ENCODE measurements at regions not wholly inside any gene's neighbourhood (a gene's known extent, or its start where the extent isn't known, plus 50 kb on each side); places are given as distances from the start of the nearest gene placed in this dataset.

DNA sequence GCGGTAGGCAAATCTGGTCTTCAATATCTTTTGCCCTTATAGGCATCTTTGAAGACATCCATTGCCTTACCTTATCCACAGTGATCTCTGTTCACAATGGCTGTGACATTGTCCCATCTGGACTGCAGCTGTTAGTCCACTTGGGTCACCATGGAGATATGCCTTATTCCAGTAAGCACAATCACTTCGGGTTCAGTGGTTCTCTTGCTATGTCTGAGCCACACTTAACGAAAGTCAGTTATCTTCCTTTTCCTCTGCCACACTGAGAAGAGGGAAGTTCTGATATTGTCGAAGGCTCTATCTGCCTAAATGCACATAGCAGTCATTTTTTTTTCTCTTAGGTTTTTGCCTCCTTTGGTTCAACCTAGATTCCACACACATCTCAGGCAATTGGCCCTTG is 119.0 kb upstream of the SATB1 start:
- H2AFZ ChIP-seq (ENCODE audit: low read length): no peak overlapping the region
- no peak overlapping the region for H2BK12ac ChIP-seq (ENCODE audit: low read length)
- H3K27ac ChIP-seq (replicated peaks; ENCODE audit: low read length): no peak overlapping the region
- H4K91ac ChIP-seq (ENCODE audit: low read depth, low read length, poor library complexity): no peak overlapping the region
- H3K14ac ChIP-seq (ENCODE audit: low read length): no peak overlapping the region
- no peaks in the 10 kb centered on the region for H3K79me1 ChIP-seq (ENCODE audit: low read depth, low read length)
- H3K4me2 ChIP-seq (ENCODE audit: insufficient read depth, low read length, poor library complexity, severe bottlenecking): no peak overlapping the region
- H3K4me3 ChIP-seq (ENCODE audit: low read length in 2 of 2): no peak overlapping the region
- H3K9ac ChIP-seq (ENCODE audit: low read depth, low read length, poor library complexity): no peak overlapping the region
- no peak overlapping the region for H2BK120ac ChIP-seq (ENCODE audit: low read depth, low read length)
- H2AK5ac ChIP-seq (ENCODE audit: low read depth, low read length): no peak overlapping the region
- H3K9me3 ChIP-seq (replicated peaks in 1 of 2; ENCODE audit: control insufficient read depth in 2 of 2, insufficient read depth in 1 of 2, low read depth in 1 of 2, low read length in 2 of 2): no peaks in the 10 kb centered on the region
- DNase-seq (ENCODE audit: low spot score): no peak
- H4K8ac ChIP-seq (ENCODE audit: low read depth, low read length): no peak overlapping the region
- no peak overlapping the region for H3K4ac ChIP-seq (ENCODE audit: low read length)
- H3K4me1 ChIP-seq (ENCODE audit: control insufficient read depth in 2 of 2, insufficient read depth in 1 of 2, low read depth in 1 of 2, low read length in 2 of 2): no peaks in the 10 kb centered on the region
- H3K27me3 ChIP-seq (ENCODE audit: control insufficient read depth in 3 of 3, insufficient read depth in 3 of 3, low read depth in 1 of 3, low read length in 3 of 3): no peaks in the 10 kb centered on the region
- no CpG with 5 or more reads among the region's 4 CpGs for WGBS, 2 donors (ENCODE audit: extremely low coverage in 2 of 2, insufficient read length in 2 of 2, insufficient replicate concordance in 1 of 2)
- H2BK15ac ChIP-seq (ENCODE audit: low read length): no peak overlapping the region
- H3K36me3 ChIP-seq (replicated peaks in 1 of 2; ENCODE audit: control insufficient read depth in 2 of 2, insufficient read depth in 2 of 2, low read length in 2 of 2): no peaks in the 10 kb centered on the region
- no peak overlapping the region for H2BK5ac ChIP-seq (ENCODE audit: low read length)
- no peak overlapping the region for H3K18ac ChIP-seq (ENCODE audit: low read length)
- H3K23ac ChIP-seq (ENCODE audit: low read depth, low read length, poor library complexity): no peak overlapping the region

DNA sequence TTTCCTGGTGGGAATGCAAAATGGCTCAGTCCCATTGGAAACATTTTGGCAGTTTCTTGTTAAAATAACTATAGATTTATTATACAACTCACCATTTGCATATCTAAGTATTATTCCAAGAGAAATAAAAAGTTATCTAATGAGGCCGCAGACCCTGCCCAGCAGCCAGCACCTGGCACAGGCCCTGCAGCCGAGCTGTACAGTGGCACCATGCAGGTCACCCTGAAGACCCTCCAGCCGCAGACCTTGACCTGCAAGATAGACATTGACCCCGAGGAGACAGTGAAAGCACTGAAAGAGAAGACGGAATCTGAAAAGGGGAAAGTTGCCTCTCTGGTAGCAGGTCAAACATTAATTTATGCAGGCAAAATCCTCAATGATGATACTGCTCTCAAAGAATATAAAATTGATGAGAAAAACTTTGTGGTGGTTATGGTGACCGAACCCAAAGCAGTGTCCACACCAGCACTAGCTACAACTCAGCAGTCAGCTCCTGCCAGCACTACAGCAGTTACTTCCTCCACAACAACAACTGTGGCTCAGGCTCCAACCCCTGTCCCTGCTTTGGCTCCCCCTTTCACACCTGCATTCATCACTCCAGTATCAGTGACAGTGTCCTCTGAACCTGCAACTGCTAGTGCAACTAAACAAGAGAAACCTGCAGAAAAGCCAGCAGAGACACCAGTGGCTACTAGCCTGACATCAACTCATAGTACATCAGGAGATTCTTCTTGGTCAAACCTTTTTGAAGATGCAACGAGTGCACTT is 113.5 kb upstream of the SATB1 start:
- H2BK12ac ChIP-seq (ENCODE audit: low read length): no peak overlapping the region
- H3K4me3 ChIP-seq (ENCODE audit: low read length in 2 of 2): no peak overlapping the region
- H3K27me3 ChIP-seq (ENCODE audit: control insufficient read depth in 3 of 3, insufficient read depth in 3 of 3, low read depth in 1 of 3, low read length in 3 of 3): no peaks in the 10 kb centered on the region
- H3K23ac ChIP-seq (ENCODE audit: low read depth, low read length, poor library complexity): no peak overlapping the region
- H3K79me1 ChIP-seq (ENCODE audit: low read depth, low read length): no peaks in the 10 kb centered on the region
- H2BK15ac ChIP-seq (ENCODE audit: low read length): no peak overlapping the region
- H2BK5ac ChIP-seq (ENCODE audit: low read length): no peak overlapping the region
- H3K14ac ChIP-seq (ENCODE audit: low read length): no peak overlapping the region
- no peak overlapping the region for H2AK5ac ChIP-seq (ENCODE audit: low read depth, low read length)
- H3K36me3 ChIP-seq (replicated peaks in 1 of 2; ENCODE audit: control insufficient read depth in 2 of 2, insufficient read depth in 2 of 2, low read length in 2 of 2): no peaks in the 10 kb centered on the region
- H4K91ac ChIP-seq (ENCODE audit: low read depth, low read length, poor library complexity): no peak overlapping the region
- no peak overlapping the region for H3K18ac ChIP-seq (ENCODE audit: low read length)
- no peak overlapping the region for H3K4ac ChIP-seq (ENCODE audit: low read length)
- WGBS, 2 donors (ENCODE audit: extremely low coverage in 2 of 2, insufficient read length in 2 of 2, insufficient replicate concordance in 1 of 2): no CpG with 5 or more reads among the region's 7 CpGs
- H3K4me2 ChIP-seq (ENCODE audit: insufficient read depth, low read length, poor library complexity, severe bottlenecking): no peak overlapping the region
- H3K4me1 ChIP-seq (ENCODE audit: control insufficient read depth in 2 of 2, insufficient read depth in 1 of 2, low read depth in 1 of 2, low read length in 2 of 2): no peaks in the 10 kb centered on the region
- no peak overlapping the region for H2BK120ac ChIP-seq (ENCODE audit: low read depth, low read length)
- no peak for DNase-seq (ENCODE audit: low spot score)
- H3K9me3 ChIP-seq (replicated peaks in 1 of 2; ENCODE audit: control insufficient read depth in 2 of 2, insufficient read depth in 1 of 2, low read depth in 1 of 2, low read length in 2 of 2): no peaks in the 10 kb centered on the region
- H3K9ac ChIP-seq (ENCODE audit: low read depth, low read length, poor library complexity): no peak overlapping the region
- H2AFZ ChIP-seq (ENCODE audit: low read length): no peak overlapping the region
- H3K27ac ChIP-seq (replicated peaks; ENCODE audit: low read length): no peak overlapping the region
- no peak overlapping the region for H4K8ac ChIP-seq (ENCODE audit: low read depth, low read length)

DNA sequence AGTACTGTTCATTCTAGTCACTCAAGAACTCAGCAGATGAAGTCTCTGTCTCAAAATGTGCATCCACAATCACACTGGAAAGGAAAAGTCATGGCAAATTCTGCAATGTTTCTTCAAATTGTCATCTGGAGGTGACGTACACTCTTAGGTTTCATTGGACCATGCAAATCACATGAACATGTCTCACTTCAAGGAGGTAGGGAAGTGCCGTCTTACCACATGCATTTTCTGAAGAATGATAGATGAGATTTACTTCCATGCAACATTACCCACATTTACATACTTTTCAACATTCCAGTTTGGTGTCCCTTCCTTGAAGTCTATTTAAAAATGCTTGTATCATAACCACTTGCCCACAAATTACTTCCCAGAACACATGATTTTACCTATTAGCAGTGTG is 107.9 kb upstream of the SATB1 start:
- Histone ChIP-seq H3K4me1 (ENCODE audit: control insufficient read depth in 2 of 2, insufficient read depth in 1 of 2, low read depth in 1 of 2, low read length in 2 of 2) (no peaks in the 10 kb centered on the region), H3K79me1 (ENCODE audit: low read depth, low read length) (no peaks in the 10 kb centered on the region), H2BK12ac (ENCODE audit: low read length) (no peak overlapping the region), H4K91ac (ENCODE audit: low read depth, low read length, poor library complexity) (no peak overlapping the region), H3K4me2 (ENCODE audit: insufficient read depth, low read length, poor library complexity, severe bottlenecking) (no peak overlapping the region), H4K8ac (ENCODE audit: low read depth, low read length) (no peak overlapping the region), H3K27ac (replicated peaks; ENCODE audit: low read length) (no peak overlapping the region), H3K9me3 (replicated peaks in 1 of 2; ENCODE audit: control insufficient read depth in 2 of 2, insufficient read depth in 1 of 2, low read depth in 1 of 2, low read length in 2 of 2) (no peaks in the 10 kb centered on the region), H3K9ac (ENCODE audit: low read depth, low read length, poor library complexity) (no peak overlapping the region), H3K4ac (ENCODE audit: low read length) (no peak overlapping the region), H2BK120ac (ENCODE audit: low read depth, low read length) (no peak overlapping the region), H3K14ac (ENCODE audit: low read length) (no peak overlapping the region), H3K36me3 (replicated peaks in 1 of 2; ENCODE audit: control insufficient read depth in 2 of 2, insufficient read depth in 2 of 2, low read length in 2 of 2) (no peaks in the 10 kb centered on the region), H2BK5ac (ENCODE audit: low read length) (no peak overlapping the region), H2BK15ac (ENCODE audit: low read length) (no peak overlapping the region), H2AK5ac (ENCODE audit: low read depth, low read length) (no peak overlapping the region), H3K4me3 (ENCODE audit: low read length in 2 of 2) (no peak overlapping the region), H3K23ac (ENCODE audit: low read depth, low read length, poor library complexity) (no peak overlapping the region), H2AFZ (ENCODE audit: low read length) (no peak overlapping the region), H3K18ac (ENCODE audit: low read length) (no peak overlapping the region), H3K27me3 (ENCODE audit: control insufficient read depth in 3 of 3, insufficient read depth in 3 of 3, low read depth in 1 of 3, low read length in 3 of 3) (no peaks in the 10 kb centered on the region)
- no CpG with 5 or more reads among the region's 2 CpGs for WGBS, 2 donors (ENCODE audit: extremely low coverage in 2 of 2, insufficient read length in 2 of 2, insufficient replicate concordance in 1 of 2)
- no peak for DNase-seq (ENCODE audit: low spot score)

DNA sequence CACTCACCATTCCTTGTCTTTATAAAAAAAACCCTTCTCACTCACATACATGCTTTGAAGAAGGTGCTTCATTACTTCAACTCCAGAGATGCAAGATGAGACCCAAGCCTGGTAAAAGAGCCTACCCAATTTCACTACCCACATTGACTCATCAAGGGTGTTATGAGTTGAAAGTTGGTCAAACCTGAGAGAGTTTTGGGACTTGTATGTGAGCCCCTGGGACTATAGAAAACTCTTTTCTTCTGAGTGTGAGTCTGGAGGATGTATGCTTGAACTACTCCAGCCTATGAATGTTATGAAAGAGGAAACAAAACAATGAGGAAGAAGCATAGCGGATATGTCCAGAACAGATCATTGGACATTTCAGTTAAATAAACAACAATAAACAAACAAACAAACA is 106.5 kb upstream of the SATB1 start:
- Histone ChIP-seq H3K27me3 (ENCODE audit: control insufficient read depth in 3 of 3, insufficient read depth in 3 of 3, low read depth in 1 of 3, low read length in 3 of 3) (no peaks in the 10 kb centered on the region), H3K14ac (ENCODE audit: low read length) (no peak overlapping the region), H3K4me3 (ENCODE audit: low read length in 2 of 2) (no peak overlapping the region), H3K27ac (replicated peaks; ENCODE audit: low read length) (no peak overlapping the region), H3K4me2 (ENCODE audit: insufficient read depth, low read length, poor library complexity, severe bottlenecking) (no peak overlapping the region), H3K4ac (ENCODE audit: low read length) (no peak overlapping the region), H4K8ac (ENCODE audit: low read depth, low read length) (no peak overlapping the region), H2BK12ac (ENCODE audit: low read length) (no peak overlapping the region), H3K9me3 (replicated peaks in 1 of 2; ENCODE audit: control insufficient read depth in 2 of 2, insufficient read depth in 1 of 2, low read depth in 1 of 2, low read length in 2 of 2) (no peaks in the 10 kb centered on the region), H2BK15ac (ENCODE audit: low read length) (no peak overlapping the region), H3K4me1 (ENCODE audit: control insufficient read depth in 2 of 2, insufficient read depth in 1 of 2, low read depth in 1 of 2, low read length in 2 of 2) (no peaks in the 10 kb centered on the region), H3K36me3 (replicated peaks in 1 of 2; ENCODE audit: control insufficient read depth in 2 of 2, insufficient read depth in 2 of 2, low read length in 2 of 2) (no peaks in the 10 kb centered on the region), H4K91ac (ENCODE audit: low read depth, low read length, poor library complexity) (no peak overlapping the region), H3K23ac (ENCODE audit: low read depth, low read length, poor library complexity) (no peak overlapping the region), H2BK120ac (ENCODE audit: low read depth, low read length) (no peak overlapping the region), H3K79me1 (ENCODE audit: low read depth, low read length) (no peaks in the 10 kb centered on the region), H2AK5ac (ENCODE audit: low read depth, low read length) (no peak overlapping the region), H2BK5ac (ENCODE audit: low read length) (no peak overlapping the region), H2AFZ (ENCODE audit: low read length) (no peak overlapping the region), H3K18ac (ENCODE audit: low read length) (no peak overlapping the region), H3K9ac (ENCODE audit: low read depth, low read length, poor library complexity) (no peak overlapping the region)
- no peak for DNase-seq (ENCODE audit: low spot score)
- no CpG with 5 or more reads among the region's 1 CpG for WGBS, 2 donors (ENCODE audit: extremely low coverage in 2 of 2, insufficient read length in 2 of 2, insufficient replicate concordance in 1 of 2)

Measured in neuronal stem cell (in vitro differentiated cells).